ENCODE measurements at regions not wholly inside any gene's neighbourhood (a gene's known extent, or its start where the extent isn't known, plus 50 kb on each side); places are given as distances from the start of the nearest gene placed in this dataset.

- TF ChIP-seq POLR2A (IDR thresholded peaks at IDR 0.05; ENCODE audit: low read depth, low read length) = no peak
- TF ChIP-seq JUN (IDR thresholded peaks at IDR 0.05; ENCODE audit: borderline replicate concordance, insufficient read depth, insufficient read length, low read depth) = no peak
- no peak for TF ChIP-seq EZH2 (IDR thresholded peaks at IDR 0.05; ENCODE audit: borderline replicate concordance, low read depth, low read length, severe bottlenecking)
- no peak for TF ChIP-seq POLR2AphosphoS5 (IDR thresholded peaks at IDR 0.05; ENCODE audit: insufficient read depth, low read depth, low read length)
- TF ChIP-seq CTCF (IDR thresholded peaks at IDR 0.05; ENCODE audit: extremely low read depth in 1 of 2, insufficient read depth in 1 of 2, low read depth in 1 of 2, low read length in 2 of 2) = no peak
- TF ChIP-seq, protein P1, sequence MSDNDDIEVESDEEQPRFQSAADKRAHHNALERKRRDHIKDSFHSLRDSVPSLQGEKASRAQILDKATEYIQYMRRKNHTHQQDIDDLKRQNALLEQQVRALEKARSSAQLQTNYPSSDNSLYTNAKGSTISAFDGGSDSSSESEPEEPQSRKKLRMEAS (IDR thresholded peaks at IDR 0.05; ENCODE audit: insufficient read depth, insufficient read length) = no peak
- no peak for TF ChIP-seq MYC (IDR thresholded peaks at IDR 0.05; ENCODE audit: low read depth, low read length)
- no peak for TF ChIP-seq FOS (IDR thresholded peaks at IDR 0.05; ENCODE audit: borderline replicate concordance, insufficient read depth, low read length)
- Histone ChIP-seq H3K9me1 (replicated peaks; ENCODE audit: control insufficient read depth, extremely low read depth, insufficient read depth, low read length) (no peaks in the 10 kb centered on the region), H3K4me1 (ENCODE audit: control insufficient read depth, extremely low read depth, insufficient read depth, low read length) (no peaks in the 10 kb centered on the region), H3K36me3 (ENCODE audit: control insufficient read depth in 2 of 2, extremely low read depth in 1 of 2, insufficient read depth in 2 of 2, low read length in 2 of 2) (no peaks in the 10 kb centered on the region), H3K9ac (replicated peaks; ENCODE audit: extremely low read depth, insufficient read depth, low read length) (no peak overlapping the region), H4K20me1 (replicated peaks; ENCODE audit: control insufficient read depth, extremely low read depth, insufficient read depth, low read length) (no peaks in the 10 kb centered on the region), H3K4me2 (ENCODE audit: insufficient read depth, low read length) (no peak overlapping the region), H2AFZ (ENCODE audit: low read depth, low read length) (no peak overlapping the region), H3K27me3 (ENCODE audit: control insufficient read depth in 2 of 2, insufficient read depth in 2 of 2, low read length in 2 of 2) (no peaks in the 10 kb centered on the region), H3K9me3 (replicated peaks; ENCODE audit: control insufficient read depth, insufficient read depth, low read length) (no peaks in the 10 kb centered on the region), H3K27ac (ENCODE audit: insufficient read depth, low read depth, low read length) (no peak overlapping the region), H3K79me2 (ENCODE audit: control insufficient read depth, insufficient read depth, low read length) (no peaks in the 10 kb centered on the region), H3K4me3 (replicated peaks in 1 of 3; ENCODE audit: insufficient read depth in 1 of 3, low read depth in 1 of 3, low read length in 3 of 3) (no peak overlapping the region)
- no TSS peak for BruUV-seq (replicated peaks)
- FAIRE-seq (no peak), DNase-seq (ENCODE audit: low read depth, low spot score) (no peak)
- ChIA-PET POLR2A (no interaction called here), CTCF (no interaction called here)
- intact Hi-C loops (cut with micrococcal nuclease) = no loop called here
- dilution Hi-C loops (cut with MboI; ENCODE audit: extremely low pct_ligation_motif_present, low sequenced_read_pairs) = no loop called here
Observed at GRCh38 chr7:13602036-13602435, 387.4 kb downstream of the ETV1 start.

All from endothelial cell of umbilical vein (primary cell).